ENCODE measurements at regions not wholly inside any gene's neighbourhood (a gene's known extent, or its start where the extent isn't known, plus 50 kb on each side); places are given as distances from the start of the nearest gene placed in this dataset.

- DNase-seq (ENCODE audit: extremely low spot score), result no peak
- CTCF ChIA-PET, result interaction anchor here (2.4 kb wide), 1 partner anchor 8 kb away, joined by 14 read pairs; no protein-coding TSS in a partner anchor
Observed at GRCh38 chr21:28509031-28509430, 483.6 kb downstream of the LTN1 start.

GRCh38 chr21:28508126-28508525 lies 484.6 kb downstream of the LTN1 start:
- ChIA-PET POLR2A (no interaction called here), CTCF (interaction anchor here (2.4 kb wide), 1 partner anchor 9 kb away, joined by 14 read pairs; no protein-coding TSS in a partner anchor)
- no peak for TF ChIP-seq CTCF (IDR thresholded peaks at IDR 0.05; ENCODE audit: control extremely low read depth, extremely low read depth, low read depth, missing control alignments)
- no peak for DNase-seq (ENCODE audit: extremely low spot score)

More at GRCh38 chr21:28509031-28509430, 483.6 kb downstream of the LTN1 start:
- POLR2A ChIA-PET, result no interaction called here
- TF ChIP-seq CTCF (IDR thresholded peaks at IDR 0.05; ENCODE audit: control extremely low read depth, extremely low read depth, low read depth, missing control alignments), result no peak

GRCh38 chr21:28496517-28496916 lies 496.2 kb downstream of the LTN1 start:
- POLR2A ChIA-PET, result no interaction called here
- TF ChIP-seq CTCF (IDR thresholded peaks at IDR 0.05; ENCODE audit: control extremely low read depth, extremely low read depth, low read depth, missing control alignments), result no peak
- no peak for DNase-seq (ENCODE audit: extremely low spot score)
- CTCF ChIA-PET, result interaction anchor here (0.8 to 1.9 kb wide), 4 partner anchors 14 to 249 kb away, joined by 3 read pairs; no protein-coding TSS in a partner anchor

- POLR2A ChIA-PET, result no interaction called here
- TF ChIP-seq CTCF (IDR thresholded peaks at IDR 0.05; ENCODE audit: control extremely low read depth, extremely low read depth, low read depth, missing control alignments), result no peak
- DNase-seq (ENCODE audit: extremely low spot score), result no peak
- CTCF ChIA-PET, result interaction anchor here (0.9 to 2.2 kb wide), 3 partner anchors 10 to 254 kb away, joined by 3 to 6 read pairs (median 4); no protein-coding TSS in a partner anchor
Observed at GRCh38 chr21:28492127-28492526, 500.6 kb downstream of the LTN1 start.

GRCh38 chr21:28489821-28490350 lies 502.8 kb downstream of the LTN1 start:
- no peak for DNase-seq (ENCODE audit: extremely low spot score)
- ChIA-PET POLR2A (no interaction called here), CTCF (interaction anchor here (1.3 to 1.5 kb wide), 4 partner anchors 9 to 27 kb away, joined by 3 to 4 read pairs (median 4); no protein-coding TSS in a partner anchor)
- TF ChIP-seq CTCF (IDR thresholded peaks at IDR 0.05; ENCODE audit: control extremely low read depth, extremely low read depth, low read depth, missing control alignments), result no peak

GRCh38 chr21:28489162-28489561 lies 503.5 kb downstream of the LTN1 start:
- ChIA-PET POLR2A (no interaction called here), CTCF (interaction anchor here (1.4 to 1.5 kb wide), 2 partner anchors 8 to 28 kb away, joined by 4 read pairs; no protein-coding TSS in a partner anchor)
- no peak for TF ChIP-seq CTCF (IDR thresholded peaks at IDR 0.05; ENCODE audit: control extremely low read depth, extremely low read depth, low read depth, missing control alignments)
- DNase-seq (ENCODE audit: extremely low spot score), result no peak
